ENCODE measurements at regions not wholly inside any gene's neighbourhood (a gene's known extent, or its start where the extent isn't known, plus 50 kb on each side); places are given as distances from the start of the nearest gene placed in this dataset.

GRCh38 chr4:3668825-3669552, 97.2 kb upstream of the ADRA2C start:
- DNase-seq (ENCODE audit: low spot score): no peak

GRCh38 chr4:3667258-3667657, 98.9 kb upstream of the ADRA2C start:
- no peak for DNase-seq (ENCODE audit: low spot score)

- no peak for DNase-seq (ENCODE audit: low spot score)
These were observed 99.9 kb upstream of the ADRA2C start for GRCh38 chr4:3666263-3666662.

GRCh38 chr4:3665360-3665891, 100.8 kb upstream of the ADRA2C start:
- no peak for DNase-seq (ENCODE audit: low spot score)

GRCh38 chr4:3663791-3664190, 102.4 kb upstream of the ADRA2C start:
- DNase-seq (ENCODE audit: low spot score): no peak

GRCh38 chr4:3662516-3662915, 103.7 kb upstream of the ADRA2C start:
- no peak for DNase-seq (ENCODE audit: low spot score)

GRCh38 chr4:3661989-3662388, 104.2 kb upstream of the ADRA2C start:
- DNase-seq (ENCODE audit: low spot score): no peak

- DNase-seq (ENCODE audit: low spot score): no peak
These were observed 105.2 kb upstream of the ADRA2C start for GRCh38 chr4:3660928-3661515.

- no peak for DNase-seq (ENCODE audit: low spot score)
These were observed 105.9 kb upstream of the ADRA2C start for GRCh38 chr4:3660086-3660927.

GRCh38 chr4:3659131-3659530, 107.1 kb upstream of the ADRA2C start:
- no peak for DNase-seq (ENCODE audit: low spot score)

- DNase-seq (ENCODE audit: low spot score): no peak
These were observed 107.7 kb upstream of the ADRA2C start for GRCh38 chr4:3658530-3658913.

GRCh38 chr4:3657902-3658529, 108.2 kb upstream of the ADRA2C start:
- DNase-seq (ENCODE audit: low spot score): no peak

- peak; percentile 17 for DNase-seq (ENCODE audit: low spot score)
These were observed 109.5 kb upstream of the ADRA2C start for GRCh38 chr4:3656416-3657356.

GRCh38 chr4:3655963-3656362, 110.2 kb upstream of the ADRA2C start:
- no peak for DNase-seq (ENCODE audit: low spot score)

- no peak for DNase-seq (ENCODE audit: low spot score)
These were observed 110.7 kb upstream of the ADRA2C start for GRCh38 chr4:3655485-3655884.

GRCh38 chr4:3654036-3654807, 112.0 kb upstream of the ADRA2C start:
- no peak for DNase-seq (ENCODE audit: low spot score)

GRCh38 chr4:3652586-3652985, 113.6 kb upstream of the ADRA2C start:
- no peak for DNase-seq (ENCODE audit: low spot score)

- peak; percentile 59 for DNase-seq (ENCODE audit: low spot score)
These were observed 114.8 kb upstream of the ADRA2C start for GRCh38 chr4:3651267-3651845.

GRCh38 chr4:3649491-3649890, 116.7 kb upstream of the ADRA2C start:
- no peak for DNase-seq (ENCODE audit: low spot score)

GRCh38 chr4:3648731-3649130, 116.5 kb upstream of the LRPAP1 start:
- no peak for DNase-seq (ENCODE audit: low spot score)

All from kidney tubule cell (primary cell).